ENCODE measurements at regions not wholly inside any gene's neighbourhood (a gene's known extent, or its start where the extent isn't known, plus 50 kb on each side); places are given as distances from the start of the nearest gene placed in this dataset.

DNA sequence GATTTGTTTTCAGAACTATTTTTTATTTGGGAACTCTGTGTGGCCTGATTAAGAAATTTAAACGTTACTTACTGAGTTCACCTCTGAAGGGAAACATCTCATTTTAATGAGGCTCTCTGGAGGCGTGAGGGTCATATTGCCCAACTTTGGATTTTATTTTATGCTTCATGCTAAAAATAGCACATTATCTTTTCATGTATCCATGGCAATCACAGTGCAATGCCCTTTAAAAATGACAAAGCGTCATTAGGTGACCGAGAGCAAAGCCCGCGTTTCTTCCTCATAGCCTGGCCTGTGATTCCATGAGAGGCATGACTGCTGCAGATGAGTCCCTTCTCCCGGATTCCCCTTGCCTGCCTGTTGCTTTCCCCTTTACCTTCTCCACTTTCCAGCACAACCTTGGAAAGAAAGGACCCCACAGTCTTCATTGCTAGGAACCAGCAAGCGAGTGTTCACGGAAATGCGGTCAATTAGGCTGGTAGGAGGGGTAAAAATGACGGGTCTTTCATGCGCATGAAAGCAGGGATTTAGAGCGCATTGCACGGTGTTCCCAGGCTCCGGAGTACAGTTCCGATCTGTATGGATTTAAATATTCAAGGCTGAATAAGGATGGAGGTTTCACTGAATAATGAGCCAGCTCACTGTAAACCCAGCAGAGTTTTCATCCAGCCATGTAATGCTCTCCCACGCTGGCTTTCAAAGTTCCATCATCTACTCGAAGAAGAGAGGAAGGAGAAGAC lies 98.2 kb upstream of the PITRM1 start:
- TF ChIP-seq, protein P1, sequence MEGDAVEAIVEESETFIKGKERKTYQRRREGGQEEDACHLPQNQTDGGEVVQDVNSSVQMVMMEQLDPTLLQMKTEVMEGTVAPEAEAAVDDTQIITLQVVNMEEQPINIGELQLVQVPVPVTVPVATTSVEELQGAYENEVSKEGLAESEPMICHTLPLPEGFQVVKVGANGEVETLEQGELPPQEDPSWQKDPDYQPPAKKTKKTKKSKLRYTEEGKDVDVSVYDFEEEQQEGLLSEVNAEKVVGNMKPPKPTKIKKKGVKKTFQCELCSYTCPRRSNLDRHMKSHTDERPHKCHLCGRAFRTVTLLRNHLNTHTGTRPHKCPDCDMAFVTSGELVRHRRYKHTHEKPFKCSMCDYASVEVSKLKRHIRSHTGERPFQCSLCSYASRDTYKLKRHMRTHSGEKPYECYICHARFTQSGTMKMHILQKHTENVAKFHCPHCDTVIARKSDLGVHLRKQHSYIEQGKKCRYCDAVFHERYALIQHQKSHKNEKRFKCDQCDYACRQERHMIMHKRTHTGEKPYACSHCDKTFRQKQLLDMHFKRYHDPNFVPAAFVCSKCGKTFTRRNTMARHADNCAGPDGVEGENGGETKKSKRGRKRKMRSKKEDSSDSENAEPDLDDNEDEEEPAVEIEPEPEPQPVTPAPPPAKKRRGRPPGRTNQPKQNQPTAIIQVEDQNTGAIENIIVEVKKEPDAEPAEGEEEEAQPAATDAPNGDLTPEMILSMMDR (IDR thresholded peaks at IDR 0.05), result no peak
- no peak for TF ChIP-seq ZFX (IDR thresholded peaks at IDR 0.05; ENCODE audit: borderline replicate concordance)
- H3K27ac ChIP-seq, result no peak overlapping the region

DNA sequence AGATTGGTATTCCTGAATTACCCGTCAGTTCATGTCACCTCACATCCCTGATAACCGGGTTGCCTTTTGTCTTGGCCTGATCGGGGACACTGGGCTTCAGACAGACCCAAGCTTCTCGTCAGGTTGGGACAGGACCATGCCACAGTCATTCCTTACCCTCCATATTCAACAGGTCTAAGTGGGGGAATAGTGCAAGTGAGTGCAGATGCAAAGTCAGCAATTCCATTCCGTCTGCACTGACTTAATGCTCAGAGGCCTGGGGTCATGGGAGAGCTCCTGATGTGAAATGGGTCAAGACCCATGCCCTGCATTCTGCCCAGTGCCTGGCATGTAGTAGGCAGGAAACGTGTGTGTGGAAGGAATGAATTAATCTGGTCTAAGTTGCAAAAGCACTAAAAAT lies 95.4 kb upstream of the PITRM1 start:
- TF ChIP-seq, protein P1 (IDR thresholded peaks at IDR 0.05), result no peak
- no peak for TF ChIP-seq ZFX (IDR thresholded peaks at IDR 0.05; ENCODE audit: borderline replicate concordance)

GRCh38 chr10:3265088-3265487 lies 92.5 kb upstream of the PITRM1 start:
- no peak for TF ChIP-seq ZFX (IDR thresholded peaks at IDR 0.05; ENCODE audit: borderline replicate concordance)
- TF ChIP-seq, protein P1 (IDR thresholded peaks at IDR 0.05), result no peak
- H3K27ac ChIP-seq, result no peak overlapping the region

More for the DNA sequence above, 95.4 kb upstream of the PITRM1 start:
- no peak overlapping the region for H3K27ac ChIP-seq

GRCh38 chr10:3264161-3264761 lies 91.7 kb upstream of the PITRM1 start:
- H3K27ac ChIP-seq, result no peak overlapping the region
- TF ChIP-seq, protein P1 (IDR thresholded peaks at IDR 0.05), result no peak
- no peak for TF ChIP-seq ZFX (IDR thresholded peaks at IDR 0.05; ENCODE audit: borderline replicate concordance)

- H3K27ac ChIP-seq, result no peak overlapping the region
- no peak for TF ChIP-seq ZFX (IDR thresholded peaks at IDR 0.05; ENCODE audit: borderline replicate concordance)
- TF ChIP-seq, protein P1 (IDR thresholded peaks at IDR 0.05), result no peak
These were observed 91.2 kb upstream of the PITRM1 start for GRCh38 chr10:3263747-3264146.

DNA sequence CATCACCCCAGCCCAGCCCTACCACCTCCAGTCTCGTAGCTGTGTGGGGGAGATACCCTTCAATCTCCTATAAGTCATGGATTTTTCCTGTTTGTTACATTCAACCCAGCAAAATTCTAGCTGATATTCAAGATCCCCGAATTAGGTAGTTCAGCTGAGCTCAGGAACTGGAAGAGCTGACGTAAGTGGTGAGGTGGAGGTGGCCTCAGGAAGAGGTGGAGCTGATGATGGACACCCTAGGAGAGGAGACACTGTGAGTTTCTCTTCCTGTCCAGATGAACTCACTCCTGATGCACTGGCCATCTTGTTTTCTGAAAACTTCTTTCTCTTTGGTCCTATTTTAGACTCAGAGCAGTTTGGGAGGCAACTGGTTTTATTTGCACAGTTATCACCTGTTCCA lies 90.5 kb upstream of the PITRM1 start:
- TF ChIP-seq, protein P1 (IDR thresholded peaks at IDR 0.05), result no peak
- TF ChIP-seq ZFX (IDR thresholded peaks at IDR 0.05; ENCODE audit: borderline replicate concordance), result no peak
- no peak overlapping the region for H3K27ac ChIP-seq

- no peak for TF ChIP-seq ZFX (IDR thresholded peaks at IDR 0.05; ENCODE audit: borderline replicate concordance)
- TF ChIP-seq, protein P1 (IDR thresholded peaks at IDR 0.05), result no peak
These were observed 89.3 kb upstream of the PITRM1 start for GRCh38 chr10:3261921-3262320.

More at GRCh38 chr10:3261921-3262320, 89.3 kb upstream of the PITRM1 start:
- no peak overlapping the region for H3K27ac ChIP-seq

All from 22Rv1 (cell line).